Endothelial cell of umbilical vein (primary cell): ENCODE measurements at regions not wholly inside any gene's neighbourhood (a gene's known extent, or its start where the extent isn't known, plus 50 kb on each side); places are given as distances from the start of the nearest gene placed in this dataset.

ENCODE experiments used
- BruUV-seq: library from RNA; stranded (reverse); fragments of 400-500 nt; replicated peaks from 2 replicates; lab custom pipeline; 2021; lab: Mats Ljungman, UMichigan
- CTCF ChIA-PET: fragments of 300-600, 350-600 bp; sonication (Branson Sonifier 250); formaldehyde crosslinking; loops from one replicate; lab custom pipeline; 2021; ENCODE audit warnings: antibody characterized with exemption, inconsistent platforms; lab: Charles Lee
- POLR2A ChIA-PET: fragments of 300-600, 350-600 bp; sonication (Branson Sonifier 250); formaldehyde crosslinking; loops from one replicate; lab custom pipeline; 2021; ENCODE audit warnings: antibody characterized with exemption, inconsistent platforms; lab: Charles Lee
- DNase-seq: peaks from one replicate; pipeline ENCODE4 v3.0.0-alpha.2; 2011; ENCODE audit warnings: low read depth, low spot score
- FAIRE-seq: peaks from 2 replicates; lab custom pipeline; 2011; peaks lifted over from hg19 to GRCh38; lab: Jason Lieb, UNC
- H2AFZ ChIP-seq: 2 replicates; pipeline ENCODE4 v1.6.0; 2012; ENCODE audit warnings: low read depth, low read length, control low read depth, inconsistent platforms
- H3K27ac ChIP-seq: 2 replicates; pipeline ENCODE4 v1.5.1; 2011; ENCODE audit warnings: low read depth, mild to moderate bottlenecking, control low read depth, low read length, moderate library complexity; ENCODE audit not compliant: insufficient read depth
- H3K27me3 ChIP-seq, 2 experiments: 2 replicates each; pipeline versions ENCODE4 v1.6.0 to v1.6.1; 2011; ENCODE audit warnings: low read length in 2 of 2, mixed read lengths in 1 of 2; ENCODE audit not compliant: control insufficient read depth in 2 of 2, insufficient read depth in 2 of 2
- H3K36me3 ChIP-seq, 2 experiments: 2 replicates in 1 of 2; 3 replicates in 1 of 2; pipeline ENCODE4 v1.5.1; 2011; ENCODE audit warnings: low read length in 2 of 2, mild to moderate bottlenecking in 1 of 2, moderate library complexity in 1 of 2; ENCODE audit not compliant: control insufficient read depth in 2 of 2, insufficient read depth in 2 of 2; ENCODE audit errors: extremely low read depth in 1 of 2
- H3K4me1 ChIP-seq: 3 replicates; pipeline ENCODE4 v1.5.1; 2011; ENCODE audit warnings: mild to moderate bottlenecking, low read length; ENCODE audit not compliant: control insufficient read depth, insufficient read depth; ENCODE audit errors: extremely low read depth
- H3K4me2 ChIP-seq: 2 replicates; pipeline ENCODE4 v1.6.1; 2011; ENCODE audit warnings: low read length, control low read depth, mixed read lengths; ENCODE audit not compliant: insufficient read depth
- H3K4me3 ChIP-seq, 3 experiments: fragments of 200-600 bp in 1 of 3; sonication (generic), shearing (Covaris generic) in 1 of 3; replicated peaks in 1 of 3; 2 replicates each; pipeline ENCODE4 v1.5.1; 2011 to 2016; ENCODE audit warnings: control low read depth in 3 of 3, low read length in 3 of 3, mild to moderate bottlenecking in 2 of 3, inconsistent platforms in 1 of 3, low read depth in 1 of 3, moderate library complexity in 1 of 3; ENCODE audit not compliant: insufficient read depth in 1 of 3
- H3K79me2 ChIP-seq: 2 replicates; pipeline ENCODE4 v1.6.0; 2012; ENCODE audit warnings: low read length, inconsistent platforms; ENCODE audit not compliant: control insufficient read depth, insufficient read depth
- H3K9ac ChIP-seq: replicated peaks from 2 replicates; pipeline ENCODE3; 2011; ENCODE audit warnings: low read length, control low read depth; ENCODE audit not compliant: insufficient read depth; ENCODE audit errors: extremely low read depth
- H3K9me1 ChIP-seq: replicated peaks from 3 replicates; pipeline ENCODE4 v1.6.0; 2011; ENCODE audit warnings: mild to moderate bottlenecking, low read length; ENCODE audit not compliant: control insufficient read depth, insufficient read depth; ENCODE audit errors: extremely low read depth
- H3K9me3 ChIP-seq: replicated peaks from 2 replicates; pipeline ENCODE4 v1.5.1; 2012; ENCODE audit warnings: low read length, inconsistent platforms; ENCODE audit not compliant: control insufficient read depth, insufficient read depth
- H4K20me1 ChIP-seq: replicated peaks from 2 replicates; pipeline ENCODE3; 2011; ENCODE audit warnings: mild to moderate bottlenecking, low read length; ENCODE audit not compliant: control insufficient read depth, insufficient read depth; ENCODE audit errors: extremely low read depth
- EZH2 ChIP-seq: IDR thresholded peaks from 2 replicates; pipeline ENCODE4 v1.6.1; 2012; ENCODE audit warnings: borderline replicate concordance, low read depth, mild to moderate bottlenecking, moderate library complexity, low read length, inconsistent platforms; ENCODE audit not compliant: severe bottlenecking
- FOS ChIP-seq: IDR thresholded peaks from 2 replicates; pipeline ENCODE4 v1.6.1; 2011; ENCODE audit warnings: mild to moderate bottlenecking, low read length, moderate library complexity, borderline replicate concordance; ENCODE audit not compliant: insufficient read depth
- GATA2 ChIP-seq: IDR thresholded peaks from 2 replicates; pipeline ENCODE4 v1.7.0; 2011; ENCODE audit warnings: low read depth, mild to moderate bottlenecking, moderate library complexity, mixed read lengths, low read length; ENCODE audit not compliant: insufficient read length, insufficient read depth
- JUN ChIP-seq: IDR thresholded peaks from 2 replicates; pipeline ENCODE4 v1.6.1; 2011; ENCODE audit warnings: borderline replicate concordance, low read depth; ENCODE audit not compliant: insufficient read length, insufficient read depth
- MYC ChIP-seq: IDR thresholded peaks from one replicate; pipeline ENCODE4 v1.6.1; 2011; ENCODE audit warnings: mild to moderate bottlenecking, low read depth, low read length
- POLR2A ChIP-seq: IDR thresholded peaks from 2 replicates; pipeline ENCODE4 v1.6.1; 2012; ENCODE audit warnings: low read depth, mild to moderate bottlenecking, control low read depth, low read length
- POLR2AphosphoS5 ChIP-seq: IDR thresholded peaks from 2 replicates; pipeline ENCODE4 v1.6.1; 2012; ENCODE audit warnings: low read depth, mild to moderate bottlenecking, control low read depth, low read length, moderate library complexity; ENCODE audit not compliant: insufficient read depth
- dilution Hi-C: fragments of 300-500 bp; cut with MboI; formaldehyde crosslinking; loops from one replicate; pipeline ENCODE4 v1.15.0; 2019; ENCODE audit warnings: low sequenced_read_pairs; ENCODE audit not compliant: extremely low pct_ligation_motif_present
- intact Hi-C: fragments of 100-400 bp; cut with micrococcal nuclease; formaldehyde crosslinking; loops from one replicate; pipeline ENCODE4 v1.10.0; 2022
- TF ChIP-seq, protein P1 (sequence below): IDR thresholded peaks from 2 replicates; pipeline ENCODE4 v1.6.1; 2011; ENCODE audit not compliant: insufficient read depth, insufficient read length
- TF ChIP-seq, protein P2 (sequence below), 2 donors: IDR thresholded peaks; 1 replicate in 1 of 2; 2 replicates in 1 of 2; pipeline ENCODE4 v1.5.1; 2011; ENCODE audit warnings: low read length in 2 of 2, mild to moderate bottlenecking in 2 of 2, moderate library complexity in 2 of 2, control low read depth in 1 of 2, inconsistent platforms in 1 of 2, low read depth in 1 of 2; ENCODE audit not compliant: insufficient read depth in 1 of 2; ENCODE audit errors: extremely low read depth in 1 of 2

DNA sequence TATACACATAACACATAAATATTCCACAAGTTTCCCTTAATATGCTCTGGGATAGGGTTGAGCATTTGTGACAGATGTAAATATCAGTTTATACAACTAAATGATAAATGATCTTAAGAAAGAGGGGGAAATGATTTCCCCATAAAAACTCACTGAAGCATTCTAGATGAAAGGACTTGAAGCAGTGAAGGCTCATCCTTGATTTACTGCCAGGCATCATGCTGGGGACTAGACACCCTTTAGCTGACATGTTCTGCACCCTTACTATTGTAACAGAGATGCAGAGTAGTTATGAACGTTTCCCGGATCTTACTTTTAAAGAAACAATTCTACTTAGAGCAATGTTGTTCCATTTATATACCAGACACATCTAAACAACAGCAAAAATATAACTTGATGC lies 235.8 kb downstream of the PTGER3 start:
- no TSS peak for BruUV-seq
- dilution Hi-C loops (no loop called here), intact Hi-C loops (no loop called here)
- H4K20me1 ChIP-seq, result no peaks in the 10 kb centered on the region
- no peaks in the 10 kb centered on the region for H3K36me3 ChIP-seq
- DNase-seq (no peak), FAIRE-seq (no peak)
- H3K4me3 ChIP-seq, result no peak overlapping the region
- no peak overlapping the region for H2AFZ ChIP-seq
- H3K27me3 ChIP-seq, result no peaks in the 10 kb centered on the region
- H3K4me1 ChIP-seq, result no peaks in the 10 kb centered on the region
- ChIA-PET POLR2A (no interaction called here), CTCF (no interaction called here)
- TF ChIP-seq MYC, result no peak
- TF ChIP-seq POLR2AphosphoS5, result no peak
- no peak for TF ChIP-seq JUN
- no peak for TF ChIP-seq GATA2
- no peak for TF ChIP-seq POLR2A
- TF ChIP-seq, protein P1, sequence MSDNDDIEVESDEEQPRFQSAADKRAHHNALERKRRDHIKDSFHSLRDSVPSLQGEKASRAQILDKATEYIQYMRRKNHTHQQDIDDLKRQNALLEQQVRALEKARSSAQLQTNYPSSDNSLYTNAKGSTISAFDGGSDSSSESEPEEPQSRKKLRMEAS, result no peak
- no peak for TF ChIP-seq FOS
- TF ChIP-seq EZH2, result no peak
- TF ChIP-seq, protein P2, sequence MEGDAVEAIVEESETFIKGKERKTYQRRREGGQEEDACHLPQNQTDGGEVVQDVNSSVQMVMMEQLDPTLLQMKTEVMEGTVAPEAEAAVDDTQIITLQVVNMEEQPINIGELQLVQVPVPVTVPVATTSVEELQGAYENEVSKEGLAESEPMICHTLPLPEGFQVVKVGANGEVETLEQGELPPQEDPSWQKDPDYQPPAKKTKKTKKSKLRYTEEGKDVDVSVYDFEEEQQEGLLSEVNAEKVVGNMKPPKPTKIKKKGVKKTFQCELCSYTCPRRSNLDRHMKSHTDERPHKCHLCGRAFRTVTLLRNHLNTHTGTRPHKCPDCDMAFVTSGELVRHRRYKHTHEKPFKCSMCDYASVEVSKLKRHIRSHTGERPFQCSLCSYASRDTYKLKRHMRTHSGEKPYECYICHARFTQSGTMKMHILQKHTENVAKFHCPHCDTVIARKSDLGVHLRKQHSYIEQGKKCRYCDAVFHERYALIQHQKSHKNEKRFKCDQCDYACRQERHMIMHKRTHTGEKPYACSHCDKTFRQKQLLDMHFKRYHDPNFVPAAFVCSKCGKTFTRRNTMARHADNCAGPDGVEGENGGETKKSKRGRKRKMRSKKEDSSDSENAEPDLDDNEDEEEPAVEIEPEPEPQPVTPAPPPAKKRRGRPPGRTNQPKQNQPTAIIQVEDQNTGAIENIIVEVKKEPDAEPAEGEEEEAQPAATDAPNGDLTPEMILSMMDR (IDR thresholded peaks at IDR 0.05; ENCODE audit: extremely low read depth in 1 of 2, insufficient read depth in 1 of 2, low read depth in 1 of 2, low read length in 2 of 2), result no peak
- H3K27ac ChIP-seq, result no peak overlapping the region
- H3K79me2 ChIP-seq, result no peaks in the 10 kb centered on the region
- H3K9me1 ChIP-seq, result no peaks in the 10 kb centered on the region
- no peak overlapping the region for H3K4me2 ChIP-seq
- H3K9ac ChIP-seq, result no peak overlapping the region
- H3K9me3 ChIP-seq, result no peaks in the 10 kb centered on the region
